ENCODE measurements at regions not wholly inside any gene's neighbourhood (a gene's known extent, or its start where the extent isn't known, plus 50 kb on each side); places are given as distances from the start of the nearest gene placed in this dataset.

DNA sequence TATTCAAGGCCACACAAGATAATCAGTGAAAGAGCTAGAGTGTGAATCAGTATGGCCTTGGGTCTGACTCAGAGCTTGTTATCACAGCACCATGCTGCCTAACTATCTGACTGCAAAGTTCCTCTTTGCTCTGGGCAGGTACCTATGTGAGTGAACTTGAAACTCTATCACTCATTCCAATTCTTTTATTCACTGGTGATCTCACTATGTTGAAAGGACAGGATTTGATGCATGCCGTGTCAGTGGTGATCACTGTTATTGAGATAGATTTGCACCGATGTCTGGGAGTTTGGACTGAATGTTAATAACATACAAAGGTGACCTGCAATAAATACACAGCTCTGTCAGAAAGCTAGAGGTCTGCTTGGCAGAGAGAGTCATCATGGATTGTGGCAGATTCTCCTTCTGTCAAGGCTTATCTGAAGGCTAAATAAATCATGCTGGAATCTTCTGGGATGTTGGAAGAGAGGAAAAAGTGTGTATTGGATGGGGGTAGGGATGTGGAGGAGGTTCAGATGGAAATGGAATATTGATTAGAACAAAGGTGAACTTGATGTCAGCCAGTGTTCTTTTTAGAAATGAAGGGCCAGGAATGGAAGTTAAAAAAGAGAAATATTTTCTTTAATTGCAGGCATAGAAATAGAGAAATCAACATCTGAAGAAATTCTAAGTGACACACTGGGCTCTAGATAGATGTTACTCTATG is 91.8 kb upstream of the TNC start:
- peak; percentile 77 for DNase-seq (ENCODE audit: low read depth)

GRCh38 chr9:115210699-115211098 is 92.7 kb upstream of the TNC start:
- DNase-seq (ENCODE audit: low read depth), result no peak

DNA sequence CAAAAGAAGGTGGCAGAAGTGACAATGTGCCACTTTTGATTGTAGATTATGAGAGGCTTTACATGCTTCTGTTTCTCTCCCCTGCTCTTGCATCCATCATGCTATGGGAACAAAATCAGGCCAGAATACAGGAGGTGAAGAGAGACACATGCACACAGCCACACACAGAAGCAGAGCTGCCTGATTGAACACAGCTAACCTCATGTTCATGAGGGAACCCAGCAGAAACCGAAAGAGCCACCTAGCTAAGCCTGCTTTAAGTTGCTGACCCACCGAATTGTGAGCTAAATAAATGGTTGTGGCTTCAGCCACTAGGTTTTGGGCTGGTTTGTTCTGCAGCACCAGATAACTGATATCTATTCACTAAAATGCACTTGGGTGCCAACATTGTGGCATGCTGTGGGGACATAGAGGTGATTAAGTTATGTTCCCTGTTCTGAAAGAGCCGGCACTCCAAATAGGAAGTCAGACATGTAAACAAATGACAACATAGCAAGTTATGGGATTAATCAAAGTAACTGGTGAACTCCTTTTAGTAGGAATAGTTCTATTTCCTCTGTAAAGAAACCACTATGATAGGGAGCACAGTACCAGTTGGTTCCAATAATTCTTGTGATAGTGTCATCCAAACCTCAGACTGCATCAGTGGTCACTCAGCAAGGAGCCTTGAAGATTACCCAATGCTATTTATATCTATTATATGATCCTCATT is 93.6 kb upstream of the TNC start:
- DNase-seq (ENCODE audit: low read depth), result peak; percentile 42

- DNase-seq (ENCODE audit: low read depth), result no peak
These were observed 94.2 kb upstream of the TNC start for GRCh38 chr9:115212125-115212605.

GRCh38 chr9:115212832-115213231 is 94.9 kb upstream of the TNC start:
- DNase-seq (ENCODE audit: low read depth), result no peak

DNA sequence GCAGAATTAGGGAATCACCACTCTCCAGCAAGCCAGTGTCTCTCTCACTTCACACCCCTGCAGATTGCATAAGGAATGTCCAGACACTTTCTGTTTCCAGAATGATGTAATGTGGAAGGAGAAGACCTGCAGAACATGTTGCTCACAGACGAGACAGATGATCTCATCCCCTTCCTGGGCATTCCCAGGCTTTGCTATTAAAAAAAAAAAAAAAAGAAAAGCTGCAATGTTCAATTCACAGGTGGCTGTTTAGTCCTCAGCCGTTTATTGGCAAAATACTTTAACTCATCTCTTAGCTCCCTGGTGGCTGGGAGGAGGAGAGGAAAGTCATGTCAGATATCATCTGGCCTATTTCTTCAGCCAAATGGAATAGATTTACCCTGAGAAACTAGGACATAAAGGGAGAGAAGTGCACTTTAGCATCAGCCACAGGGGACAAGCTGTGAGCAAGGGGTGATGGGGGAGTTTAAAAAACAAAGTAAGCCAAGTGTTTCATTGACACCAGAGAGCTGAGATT is 95.9 kb upstream of the TNC start:
- peak; percentile 93 for DNase-seq (ENCODE audit: low read depth)

DNA sequence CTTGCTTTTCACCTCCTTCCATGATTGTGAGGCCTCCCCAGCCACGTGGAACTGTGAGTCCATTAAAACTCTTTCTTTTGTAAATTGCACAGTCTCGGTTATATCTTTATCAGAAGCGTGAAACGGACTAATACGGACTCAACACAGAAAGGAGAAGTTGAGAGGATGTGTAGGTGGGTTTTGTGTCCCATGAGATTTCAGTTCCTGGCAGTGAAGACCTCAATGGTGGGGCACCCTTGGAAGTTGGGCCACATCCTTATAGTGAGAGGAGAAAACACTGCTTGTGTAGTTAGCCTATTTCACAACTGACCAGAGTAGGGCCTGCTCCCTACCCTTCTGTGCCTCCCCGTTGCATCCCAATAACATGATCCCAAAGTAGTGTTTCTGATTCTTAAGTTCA is 98.9 kb upstream of the TNC start:
- DNase-seq (ENCODE audit: low read depth), result no peak

- no peak for DNase-seq (ENCODE audit: low read depth)
These were observed 102.5 kb upstream of the TNC start for GRCh38 chr9:115220319-115221005.

- DNase-seq (ENCODE audit: low read depth), result no peak
These were observed 105.5 kb upstream of the TNC start for GRCh38 chr9:115223471-115223870.

DNA sequence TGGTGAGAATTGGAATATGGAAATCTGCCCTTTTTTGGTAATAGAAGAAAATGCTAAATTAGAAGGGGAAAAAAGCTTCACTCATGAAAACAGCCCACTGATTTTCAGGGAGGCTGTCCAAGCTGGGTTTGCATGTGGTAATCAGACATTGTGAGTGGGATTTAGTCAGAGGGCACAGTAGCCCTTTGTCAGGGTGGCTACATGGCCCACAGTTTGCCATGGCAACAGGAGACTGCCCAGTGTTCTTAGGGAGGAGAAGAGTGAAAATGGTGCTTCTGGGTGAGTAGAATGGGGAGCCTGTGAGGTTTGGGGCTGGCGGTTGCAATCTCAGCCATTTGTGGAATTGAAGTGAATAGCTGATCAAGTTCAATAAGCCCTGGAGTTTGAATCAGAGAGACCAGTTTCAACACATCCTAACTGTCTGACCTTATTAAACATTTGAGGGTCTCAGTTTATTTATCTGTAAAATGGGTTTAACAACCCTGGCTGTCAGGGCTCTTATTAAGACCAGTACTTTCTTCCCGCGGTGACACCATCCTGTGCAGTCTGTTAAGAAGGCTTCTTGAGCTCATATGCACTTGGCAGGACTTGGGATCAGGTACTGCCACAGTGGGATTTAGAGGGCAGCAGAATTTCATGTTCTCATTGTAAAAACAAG is 107.6 kb upstream of the TNC start:
- no peak for DNase-seq (ENCODE audit: low read depth)

GRCh38 chr9:115226152-115226551 is 108.2 kb upstream of the TNC start:
- no peak for DNase-seq (ENCODE audit: low read depth)

GRCh38 chr9:115229496-115229895 is 111.5 kb upstream of the TNC start:
- DNase-seq (ENCODE audit: low read depth), result no peak

DNA sequence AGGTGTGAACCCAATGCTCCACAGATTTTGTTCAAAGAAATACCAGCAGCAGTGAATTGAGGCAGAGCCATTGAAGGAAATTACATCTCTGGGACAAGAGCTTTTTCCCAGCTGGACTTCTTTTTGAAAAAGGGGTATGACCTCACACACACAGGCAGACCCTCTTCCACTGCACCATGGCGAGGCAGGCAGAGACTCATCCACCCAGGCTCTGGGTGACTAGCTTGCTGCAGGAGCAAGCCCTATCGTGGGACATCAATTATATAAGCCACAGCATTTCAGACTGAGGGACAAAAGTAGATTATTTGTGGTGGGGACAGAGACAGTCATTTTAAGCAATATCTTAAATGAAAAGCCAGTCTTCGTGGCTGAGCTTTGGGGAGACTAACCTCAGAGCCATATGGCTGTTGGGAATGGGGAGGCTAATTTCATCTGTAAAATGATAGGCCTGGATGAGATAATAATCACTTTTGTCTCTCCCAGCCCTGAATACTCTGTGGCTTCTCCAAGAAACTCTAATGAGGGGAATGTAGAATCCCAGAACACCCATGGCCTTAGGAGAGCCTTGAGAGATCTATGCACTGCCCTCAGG is 113.1 kb upstream of the TNC start:
- DNase-seq (ENCODE audit: low read depth), result no peak

DNA sequence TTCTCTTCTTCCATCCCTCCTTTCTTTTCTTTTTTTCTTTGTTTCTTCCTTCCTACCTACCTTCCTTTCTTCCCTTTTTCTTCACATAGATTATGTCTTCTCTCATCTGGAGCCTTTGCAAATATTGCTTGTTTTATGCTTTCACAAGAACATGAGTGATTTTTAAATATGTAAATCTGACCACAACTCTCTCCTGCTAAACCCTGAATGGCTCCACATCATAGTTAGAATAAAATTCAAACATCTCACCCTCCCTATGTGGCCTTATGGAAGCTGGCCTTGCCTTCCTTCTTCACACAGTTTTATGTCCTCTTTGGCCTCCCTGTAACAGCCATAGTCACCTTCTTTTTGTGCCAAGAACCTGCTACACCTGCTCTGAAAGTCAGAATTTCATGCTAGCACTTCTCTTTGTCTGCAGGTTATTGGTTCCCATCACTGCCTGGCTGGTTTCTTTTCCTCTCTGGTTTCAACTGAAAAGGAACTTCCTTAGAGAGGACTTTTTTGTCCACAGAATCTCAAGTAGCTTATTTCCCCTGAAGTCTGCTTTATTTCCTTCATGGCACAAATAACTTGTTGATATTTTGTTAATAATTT is 114.3 kb upstream of the TNC start:
- DNase-seq (ENCODE audit: low read depth), result no peak

- DNase-seq (ENCODE audit: low read depth), result peak; percentile 84
These were observed 116.1 kb upstream of the TNC start for GRCh38 chr9:115234094-115234493.

DNA sequence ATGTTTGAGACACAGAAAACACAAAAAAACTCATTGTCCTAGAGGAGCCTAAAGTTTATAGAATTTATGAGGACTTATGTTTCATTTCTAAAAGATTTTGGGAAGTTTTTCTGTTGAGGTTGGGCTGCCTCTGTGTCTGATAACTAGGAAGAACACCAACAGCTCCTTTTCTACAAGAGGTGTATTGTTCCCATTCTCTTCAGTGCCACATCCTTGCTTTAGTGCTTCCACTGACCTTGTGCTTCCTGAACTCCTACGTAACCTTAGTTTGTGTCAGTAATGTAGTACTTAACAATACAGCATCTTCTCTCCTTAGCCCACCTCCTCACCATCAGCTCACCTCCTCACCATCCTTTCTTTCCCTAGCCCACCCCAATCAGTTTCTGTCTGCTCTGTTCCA is 117.3 kb upstream of the TNC start:
- DNase-seq (ENCODE audit: low read depth), result no peak

DNA sequence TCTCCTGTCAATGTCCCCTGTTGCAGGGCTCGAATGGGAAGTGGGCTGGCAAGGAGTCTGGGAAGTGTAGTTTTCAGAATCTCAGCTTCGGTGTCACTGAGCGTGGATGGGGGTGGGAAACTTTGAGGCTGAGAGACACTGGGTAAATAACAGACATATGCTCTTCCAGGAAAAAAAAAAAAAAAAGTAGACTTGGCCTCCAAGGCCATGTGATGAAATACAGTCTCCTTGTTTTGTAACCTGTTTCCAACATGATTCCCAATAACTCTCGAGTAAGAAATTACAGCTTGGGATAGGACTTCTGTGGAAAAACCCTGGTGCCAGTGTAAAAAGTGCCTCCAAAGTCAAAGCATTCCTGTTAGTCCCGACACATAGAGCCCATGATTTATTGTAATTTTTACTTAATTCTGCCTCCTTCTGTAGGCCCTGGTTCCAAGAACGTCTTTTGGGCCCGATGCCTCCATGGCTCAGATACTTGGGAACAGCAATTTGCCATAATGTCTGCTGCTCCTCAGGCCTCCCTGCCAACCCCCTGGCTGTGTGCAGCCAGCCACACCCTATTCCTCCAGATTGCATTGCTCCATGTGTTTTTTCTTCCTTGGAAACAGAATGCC is 119.5 kb upstream of the TNC start:
- no peak for DNase-seq (ENCODE audit: low read depth)

DNA sequence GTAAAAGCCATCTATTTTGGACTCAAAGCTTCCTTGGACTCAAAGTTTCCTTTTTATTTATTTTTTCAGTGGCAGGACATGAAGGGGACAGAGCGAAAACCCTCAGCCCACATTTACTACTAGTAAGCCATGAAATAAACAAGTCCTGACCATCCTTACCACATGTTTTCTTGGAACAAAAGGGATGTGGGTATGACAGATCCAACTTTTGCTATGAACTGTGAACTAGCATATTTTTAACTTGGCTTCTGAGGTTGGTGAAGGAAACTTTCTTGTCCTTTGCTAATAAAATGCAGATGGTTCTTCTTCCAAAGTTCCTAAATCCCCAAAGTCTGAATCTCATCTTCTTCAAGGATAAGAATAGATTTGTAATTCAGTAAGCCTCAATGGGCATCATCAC is 122.7 kb upstream of the TNC start:
- no peak for DNase-seq (ENCODE audit: low read depth)

- no peak for DNase-seq (ENCODE audit: low read depth)
These were observed 123.7 kb upstream of the TNC start for GRCh38 chr9:115241641-115242040.

DNA sequence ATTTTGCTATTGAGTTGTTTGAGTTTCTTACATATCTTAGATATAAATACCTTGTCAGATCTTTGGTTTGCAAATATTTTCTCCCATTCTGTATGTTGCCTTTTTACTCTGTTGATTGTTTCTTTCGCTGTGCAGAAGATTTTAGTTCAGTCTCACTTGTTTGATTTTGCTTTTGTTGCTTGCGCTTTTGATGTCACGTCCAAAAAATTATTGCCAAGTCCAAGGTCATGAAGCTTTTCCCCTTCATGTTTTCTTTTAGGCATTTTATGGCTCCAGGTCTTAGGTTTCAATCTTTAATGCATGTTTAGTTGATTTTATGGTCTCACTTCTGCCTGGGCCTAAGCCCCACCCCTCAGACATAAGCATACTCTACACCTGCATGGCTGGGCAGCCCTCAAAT is 131.5 kb upstream of the TNC start:
- DNase-seq (ENCODE audit: low read depth), result no peak

DNA sequence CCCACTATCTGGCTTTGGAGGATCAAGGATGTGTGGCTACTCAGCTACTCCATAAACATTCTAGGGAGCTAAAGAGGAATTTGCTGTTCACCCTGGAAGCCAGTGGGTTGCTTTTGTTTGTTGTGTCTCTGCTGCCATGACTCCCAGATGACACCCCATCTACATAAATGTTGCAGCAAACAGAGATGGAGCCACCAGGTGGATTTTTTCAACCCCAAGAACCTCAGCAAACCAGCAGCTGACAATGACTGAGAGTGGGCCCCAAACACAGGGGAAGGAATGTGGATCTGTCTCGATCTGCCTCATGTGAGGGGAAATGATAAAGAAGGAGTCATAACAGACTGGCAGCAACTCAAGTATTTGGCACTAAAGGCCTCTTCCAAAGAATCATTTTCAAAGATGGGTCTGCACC is 132.7 kb upstream of the TNC start:
- DNase-seq (ENCODE audit: low read depth), result peak; percentile 87
